HEK293 (cell line): ENCODE measurements at regions not wholly inside any gene's neighbourhood (a gene's known extent, or its start where the extent isn't known, plus 50 kb on each side); places are given as distances from the start of the nearest gene placed in this dataset.
"Not testable (repeated sequence)": the region's sequence is repeated elsewhere in the genome, so short reads cannot be mapped to it uniquely, and the experiment has no call there.

ENCODE experiments used
- KLF8 ChIP-seq: fragments of 450-650 bp; formaldehyde crosslinking; IDR thresholded peaks from 2 replicates; pipeline ENCODE4 v1.5.1; 2016; ENCODE audit warnings: missing biosample characterization, missing genetic modification characterization
- ZNF354C ChIP-seq: fragments of 450-650 bp; formaldehyde crosslinking; IDR thresholded peaks from 2 replicates; pipeline ENCODE4 v1.5.1; 2016; ENCODE audit warnings: missing biosample characterization, missing genetic modification characterization, low read depth, borderline replicate concordance
- ZNF423 ChIP-seq: fragments of 450-650 bp; formaldehyde crosslinking; IDR thresholded peaks from 2 replicates; pipeline ENCODE4 v1.5.1; 2016; ENCODE audit warnings: missing biosample characterization, missing genetic modification characterization
- ZNF701 ChIP-seq: fragments of 450-650 bp; formaldehyde crosslinking; IDR thresholded peaks from 2 replicates; pipeline ENCODE4 v1.5.1; 2016; ENCODE audit warnings: missing biosample characterization, missing genetic modification characterization
- TF ChIP-seq, protein P1 (sequence below): fragments of 450-650 bp; formaldehyde crosslinking; IDR thresholded peaks from 2 replicates; pipeline ENCODE4 v1.5.1; 2016; ENCODE audit warnings: missing biosample characterization, missing genetic modification characterization
- TF ChIP-seq, protein P2 (sequence below): fragments of 450-650 bp; formaldehyde crosslinking; IDR thresholded peaks from 2 replicates; pipeline ENCODE4 v1.5.1; 2017; ENCODE audit warnings: missing biosample characterization, mild to moderate bottlenecking, missing genetic modification characterization, moderate library complexity
- TF ChIP-seq, protein P3 (sequence below): sonication (generic); formaldehyde crosslinking; IDR thresholded peaks from 2 replicates; pipeline ENCODE4 v1.8.1; 2022; ENCODE audit warnings: mild to moderate bottlenecking, moderate library complexity, missing genetic modification reagents

DNA sequence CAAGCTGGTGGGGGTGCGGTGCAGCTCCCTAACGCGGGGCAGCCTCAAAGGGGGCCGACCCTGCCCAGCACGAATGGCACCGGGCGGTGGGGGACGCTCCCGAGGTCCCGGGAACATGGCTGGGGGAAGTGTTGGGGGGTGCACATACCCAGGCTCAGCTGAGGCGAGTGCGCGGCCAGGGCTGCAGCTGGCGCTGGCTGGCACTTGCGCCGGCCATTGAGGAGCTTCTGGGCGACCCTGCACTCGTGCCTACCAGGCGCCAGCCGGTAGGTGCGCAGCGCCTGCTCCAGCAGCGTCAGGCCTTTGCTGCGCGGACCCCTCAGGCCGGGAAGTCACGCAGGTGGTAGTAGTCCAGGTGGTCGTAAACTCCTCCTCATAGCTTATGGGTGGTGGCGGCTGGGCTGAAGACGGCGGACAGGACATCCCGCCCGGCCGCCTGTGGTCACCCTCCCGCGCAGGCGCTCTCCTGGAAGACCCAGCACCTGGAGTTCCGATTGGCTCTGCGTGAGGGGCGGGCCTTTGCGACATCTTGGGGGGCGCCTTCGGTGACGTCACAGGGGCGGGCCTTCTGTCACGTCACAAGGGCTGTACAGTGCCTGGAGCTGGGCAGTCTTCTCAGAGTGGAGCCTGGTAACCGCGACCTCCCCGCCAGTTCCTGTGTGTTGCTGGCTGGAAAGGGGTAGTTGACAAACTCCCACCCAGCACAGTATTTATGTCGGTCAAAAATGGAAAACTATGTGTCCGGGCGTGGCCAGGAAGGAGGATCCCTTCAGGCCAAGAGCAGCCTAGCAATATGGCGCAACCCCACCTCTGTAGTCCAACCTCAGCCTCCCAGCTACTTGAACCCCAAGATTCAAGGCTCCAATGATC lies 74.5 kb upstream of the ERV3-1 start:
- TF ChIP-seq, protein P1, sequence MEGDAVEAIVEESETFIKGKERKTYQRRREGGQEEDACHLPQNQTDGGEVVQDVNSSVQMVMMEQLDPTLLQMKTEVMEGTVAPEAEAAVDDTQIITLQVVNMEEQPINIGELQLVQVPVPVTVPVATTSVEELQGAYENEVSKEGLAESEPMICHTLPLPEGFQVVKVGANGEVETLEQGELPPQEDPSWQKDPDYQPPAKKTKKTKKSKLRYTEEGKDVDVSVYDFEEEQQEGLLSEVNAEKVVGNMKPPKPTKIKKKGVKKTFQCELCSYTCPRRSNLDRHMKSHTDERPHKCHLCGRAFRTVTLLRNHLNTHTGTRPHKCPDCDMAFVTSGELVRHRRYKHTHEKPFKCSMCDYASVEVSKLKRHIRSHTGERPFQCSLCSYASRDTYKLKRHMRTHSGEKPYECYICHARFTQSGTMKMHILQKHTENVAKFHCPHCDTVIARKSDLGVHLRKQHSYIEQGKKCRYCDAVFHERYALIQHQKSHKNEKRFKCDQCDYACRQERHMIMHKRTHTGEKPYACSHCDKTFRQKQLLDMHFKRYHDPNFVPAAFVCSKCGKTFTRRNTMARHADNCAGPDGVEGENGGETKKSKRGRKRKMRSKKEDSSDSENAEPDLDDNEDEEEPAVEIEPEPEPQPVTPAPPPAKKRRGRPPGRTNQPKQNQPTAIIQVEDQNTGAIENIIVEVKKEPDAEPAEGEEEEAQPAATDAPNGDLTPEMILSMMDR (tag by site-specific recombination) = not testable (repeated sequence)
- not testable (repeated sequence) for TF ChIP-seq ZNF423, ZNF354C, ZNF701 (tag by site-specific recombination)
- TF ChIP-seq, protein P2, sequence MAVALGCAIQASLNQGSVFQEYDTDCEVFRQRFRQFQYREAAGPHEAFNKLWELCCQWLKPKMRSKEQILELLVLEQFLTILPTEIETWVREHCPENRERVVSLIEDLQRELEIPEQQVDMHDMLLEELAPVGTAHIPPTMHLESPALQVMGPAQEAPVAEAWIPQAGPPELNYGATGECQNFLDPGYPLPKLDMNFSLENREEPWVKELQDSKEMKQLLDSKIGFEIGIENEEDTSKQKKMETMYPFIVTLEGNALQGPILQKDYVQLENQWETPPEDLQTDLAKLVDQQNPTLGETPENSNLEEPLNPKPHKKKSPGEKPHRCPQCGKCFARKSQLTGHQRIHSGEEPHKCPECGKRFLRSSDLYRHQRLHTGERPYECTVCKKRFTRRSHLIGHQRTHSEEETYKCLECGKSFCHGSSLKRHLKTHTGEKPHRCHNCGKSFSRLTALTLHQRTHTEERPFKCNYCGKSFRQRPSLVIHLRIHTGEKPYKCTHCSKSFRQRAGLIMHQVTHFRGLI (tag by site-specific recombination) = not testable (repeated sequence)
- TF ChIP-seq, protein P3, sequence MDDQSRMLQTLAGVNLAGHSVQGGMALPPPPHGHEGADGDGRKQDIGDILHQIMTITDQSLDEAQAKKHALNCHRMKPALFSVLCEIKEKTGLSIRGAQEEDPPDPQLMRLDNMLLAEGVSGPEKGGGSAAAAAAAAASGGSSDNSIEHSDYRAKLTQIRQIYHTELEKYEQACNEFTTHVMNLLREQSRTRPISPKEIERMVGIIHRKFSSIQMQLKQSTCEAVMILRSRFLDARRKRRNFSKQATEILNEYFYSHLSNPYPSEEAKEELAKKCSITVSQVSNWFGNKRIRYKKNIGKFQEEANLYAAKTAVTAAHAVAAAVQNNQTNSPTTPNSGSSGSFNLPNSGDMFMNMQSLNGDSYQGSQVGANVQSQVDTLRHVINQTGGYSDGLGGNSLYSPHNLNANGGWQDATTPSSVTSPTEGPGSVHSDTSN (CRISPR knock-in tag) = not testable (repeated sequence)
- TF ChIP-seq KLF8 (tag by site-specific recombination) = peak; percentile 44; the same call in 1 of the 2 replicates
